GM12878 (cell line): ENCODE measurements at regions not wholly inside any gene's neighbourhood (a gene's known extent, or its start where the extent isn't known, plus 50 kb on each side); places are given as distances from the start of the nearest gene placed in this dataset.
A peak's percentile ranks its signal among the peaks of the same experiment; 100 is the strongest.

Source experiments
- ATAC-seq: fragments of 200-7000 bp; cut with Tn5 transposase; 3 replicates; pipeline ENCODE4 v1.9.1; 2020; ENCODE audit warnings: mild to moderate bottlenecking, moderate library complexity
- BruUV-seq: library from RNA; stranded (reverse); fragments of 400-500 nt; replicated peaks from 2 replicates; lab custom pipeline; 2021; lab: Mats Ljungman, UMichigan
- CTCF ChIA-PET: fragments of 300-600 bp; sonication (Branson Sonifier 250); formaldehyde crosslinking; extraction: SDS; loops from one replicate; lab custom pipeline; 2021; ENCODE audit warnings: inconsistent platforms; lab: Yijun Ruan, JAX
- POLR2A ChIA-PET: fragments of 350-600 bp; formaldehyde crosslinking; extraction: SDS; loops from one replicate; lab custom pipeline; 2021; ENCODE audit warnings: inconsistent platforms; lab: Charles Lee
- RAD21 ChIA-PET: fragments of 300-600 bp; sonication (Branson Sonifier 250); formaldehyde crosslinking; loops from one replicate; lab custom pipeline; 2023; ENCODE audit warnings: antibody characterized with exemption; ENCODE audit not compliant: unreplicated experiment; lab: Charles Lee
- SMC1A ChIA-PET: fragments of 300-600 bp; sonication (Branson Sonifier 250); formaldehyde crosslinking; loops from one replicate; lab custom pipeline; 2023; ENCODE audit not compliant: unreplicated experiment, uncharacterized antibody; lab: Charles Lee
- DNase-seq: peaks from one replicate; pipeline ENCODE4 v3.0.0-alpha.2; 2011; ENCODE audit warnings: low read depth, low spot score
- FAIRE-seq: peaks from 3 replicates; lab custom pipeline; 2011; peaks lifted over from hg19 to GRCh38; lab: Jason Lieb, UNC
- H2AFZ ChIP-seq: 2 replicates; pipeline ENCODE4 v1.6.0; 2011; ENCODE audit warnings: low read depth, low read length, control low read depth; ENCODE audit not compliant: control insufficient read depth
- H3K27ac ChIP-seq: 2 replicates; pipeline ENCODE4 v1.5.1; 2011; ENCODE audit warnings: control low read depth; ENCODE audit not compliant: control insufficient read depth, insufficient read depth
- H3K27me3 ChIP-seq, 2 experiments: replicated peaks in 1 of 2; 2 replicates each; pipeline versions ENCODE4 v1.6.0 to v1.6.1; 2011; ENCODE audit warnings: low read length in 1 of 2; ENCODE audit not compliant: control insufficient read depth in 2 of 2, insufficient read depth in 2 of 2
- H3K36me3 ChIP-seq, 2 experiments: 2 replicates each; pipeline ENCODE4 v1.5.1; 2011; ENCODE audit warnings: low read length in 1 of 2; ENCODE audit not compliant: control insufficient read depth in 2 of 2, insufficient read depth in 2 of 2
- H3K4me1 ChIP-seq: 2 replicates; pipeline ENCODE4 v1.6.1; 2011; ENCODE audit warnings: mild to moderate bottlenecking, low read length, moderate library complexity, mixed read lengths; ENCODE audit not compliant: control insufficient read depth, insufficient read depth
- H3K4me2 ChIP-seq: 2 replicates; pipeline ENCODE4 v1.6.0; 2011; ENCODE audit warnings: control low read depth; ENCODE audit not compliant: control insufficient read depth, insufficient read depth
- H3K4me3 ChIP-seq: fragments of 200-600 bp; sonication (generic); 2 replicates; pipeline ENCODE4 v1.5.1; 2016
- H3K79me2 ChIP-seq: 2 replicates; pipeline ENCODE4 v1.6.0; 2011; ENCODE audit warnings: low read length; ENCODE audit not compliant: control insufficient read depth, insufficient read depth
- H3K9ac ChIP-seq: 2 replicates; pipeline ENCODE4 v1.8.0; 2011; ENCODE audit warnings: low read length, control low read depth, mixed read lengths; ENCODE audit not compliant: control insufficient read depth, insufficient read depth
- H3K9me3 ChIP-seq: replicated peaks from 3 replicates; pipeline ENCODE4 v1.5.1; 2011; ENCODE audit warnings: mild to moderate bottlenecking, low read length; ENCODE audit not compliant: control insufficient read depth, insufficient read depth
- H4K20me1 ChIP-seq: 2 replicates; pipeline ENCODE4 v1.6.0; 2011; ENCODE audit not compliant: control insufficient read depth, insufficient read depth
- ASH2L ChIP-seq: fragments of 300-600, 200-600 bp; sonication (generic); IDR thresholded peaks from 2 replicates; pipeline ENCODE4 v1.6.1; 2017; ENCODE audit warnings: low read depth, mild to moderate bottlenecking, borderline replicate concordance
- BCL3 ChIP-seq: IDR thresholded peaks from 2 replicates; pipeline ENCODE4 v1.6.1; 2011; ENCODE audit warnings: borderline replicate concordance, low read depth, mild to moderate bottlenecking, moderate library complexity, low read length; ENCODE audit not compliant: insufficient read depth, poor library complexity, severe bottlenecking
- BRCA1 ChIP-seq: IDR thresholded peaks from 2 replicates; pipeline ENCODE4 v1.6.1; 2011; ENCODE audit warnings: low read depth, low read length, improper control_type of control experiment
- CBFB ChIP-seq: IDR thresholded peaks from 2 replicates; pipeline ENCODE4 v1.6.1; 2016; ENCODE audit warnings: antibody characterized with exemption, low read depth
- CTCF ChIP-seq, 3 experiments: IDR thresholded peaks in 2 of 3; conservative IDR thresholded peaks in 1 of 3; 2 replicates each; pipeline ENCODE4 v1.5.1; 2011; ENCODE audit warnings: low read depth in 3 of 3, low read length in 3 of 3, mild to moderate bottlenecking in 3 of 3, control low read depth in 2 of 3, moderate library complexity in 2 of 3, inconsistent platforms in 1 of 3, mixed read lengths in 1 of 3; ENCODE audit not compliant: control insufficient read depth in 2 of 3, insufficient read depth in 1 of 3; ENCODE audit errors: extremely low read depth in 1 of 3
- DPF2 ChIP-seq: fragments of 450-650 bp; IDR thresholded peaks from 2 replicates; pipeline ENCODE4 v1.6.1; 2017; ENCODE audit warnings: mild to moderate bottlenecking
- IRF3 ChIP-seq: fragments of 450-650 bp; IDR thresholded peaks from 2 replicates; pipeline ENCODE4 v1.6.1; 2014; ENCODE audit warnings: mild to moderate bottlenecking
- RUNX3 ChIP-seq: IDR thresholded peaks from 2 replicates; pipeline ENCODE4 v1.6.1; 2012; ENCODE audit warnings: low read length, inconsistent platforms
- SKIL ChIP-seq: fragments of 450-650 bp; IDR thresholded peaks from 2 replicates; pipeline ENCODE4 v1.6.1; 2017; ENCODE audit warnings: mild to moderate bottlenecking, low read depth, inconsistent platforms; ENCODE audit not compliant: poor library complexity, severe bottlenecking
- STAT1 ChIP-seq: fragments of 450-650 bp; conservative IDR thresholded peaks from 2 replicates; pipeline ENCODE4 v1.6.1; 2014; ENCODE audit warnings: antibody characterized with exemption, mild to moderate bottlenecking
- STAT3 ChIP-seq: IDR thresholded peaks from 2 replicates; pipeline ENCODE4 v1.6.1; 2011; ENCODE audit warnings: low read depth, low read length, improper control_type of control experiment
- TARDBP ChIP-seq: IDR thresholded peaks from 2 replicates; pipeline ENCODE4 v1.6.1; 2016; ENCODE audit warnings: borderline replicate concordance
- TCF3 ChIP-seq: IDR thresholded peaks from 2 replicates; pipeline ENCODE4 v1.6.1; 2012; ENCODE audit warnings: low read depth, mild to moderate bottlenecking, low read length, borderline replicate concordance; ENCODE audit not compliant: insufficient read depth
- USF1 ChIP-seq: IDR thresholded peaks from 2 replicates; pipeline ENCODE4 v1.6.1; 2011; ENCODE audit warnings: borderline replicate concordance, low read depth, mild to moderate bottlenecking, moderate library complexity, mixed read lengths, low read length; ENCODE audit not compliant: insufficient read depth; ENCODE audit errors: extremely low read length
- WRNIP1 ChIP-seq: IDR thresholded peaks from 2 replicates; pipeline ENCODE4 v1.6.1; 2011; ENCODE audit warnings: low read depth, low read length, improper control_type of control experiment, borderline replicate concordance
- WGBS: methylation state at CpG from one replicate; pipeline ENCODE4 v1.1.6; 2016; ENCODE audit warnings: low lambda C conversion rate; ENCODE audit not compliant: insufficient replicate concordance, insufficient coverage; ENCODE audit errors: missing lambda C conversion rate; 5-methylcytosine and 5-hydroxymethylcytosine counted together
- in situ Hi-C: fragments of 300-500 bp; cut with MboI; formaldehyde crosslinking; loops from 9 replicates; pipeline ENCODE4 v1.14.3; 2018; ENCODE audit warnings: mixed read lengths
- intact Hi-C: fragments of 100-400 bp; cut with micrococcal nuclease; formaldehyde crosslinking; loops from one replicate; pipeline ENCODE4 v1.14.2; 2022; ENCODE audit not compliant: unreplicated experiment

- no peak for TF ChIP-seq TARDBP
- TF ChIP-seq WRNIP1 = no peak
- no peak for TF ChIP-seq BRCA1
- peak; percentile 69 for TF ChIP-seq CBFB
- peak; percentile 94 for TF ChIP-seq RUNX3
- no peak for TF ChIP-seq ASH2L
- no peak for TF ChIP-seq TCF3
Measured at GRCh38 chr9:16030528-16031185, 477.8 kb downstream of the CCDC171 start (continued).

- no peak overlapping the region for H3K4me2 ChIP-seq
- 4% methylated on average over 2 of the region's 2 CpGs for WGBS
- FAIRE-seq (no peak), ATAC-seq (no peak), DNase-seq (no peak)
- no peaks in the 10 kb centered on the region for H3K4me1 ChIP-seq
- H3K27me3 ChIP-seq = no peaks in the 10 kb centered on the region; a peak in 1 of 4 replicates
- no peak overlapping the region for H3K4me3 ChIP-seq
- BruUV-seq = no TSS peak
- intact Hi-C loops = loop anchor here (10.0 kb wide), 1 partner anchor 63 kb away; no protein-coding TSS in a partner anchor
- SMC1A ChIA-PET = interaction anchor here (0.8 kb wide), 1 partner anchor 119 kb away, joined by 3 read pairs; no protein-coding TSS in a partner anchor
- H3K27ac ChIP-seq = no peak overlapping the region
- H3K9ac ChIP-seq = no peak overlapping the region
- POLR2A ChIA-PET = no interaction called here
- H4K20me1 ChIP-seq = no peaks in the 10 kb centered on the region
- no peaks in the 10 kb centered on the region for H3K36me3 ChIP-seq
- in situ Hi-C loops = no loop called here
- no peak overlapping the region for H2AFZ ChIP-seq
- H3K79me2 ChIP-seq = no peaks in the 10 kb centered on the region
- RAD21 ChIA-PET = no interaction called here
- no peaks in the 10 kb centered on the region for H3K9me3 ChIP-seq
- CTCF ChIA-PET = no interaction called here
- no peak for TF ChIP-seq USF1
- no peak for TF ChIP-seq SKIL
- no peak for TF ChIP-seq STAT3
- TF ChIP-seq BCL3 = no peak
- no peak for TF ChIP-seq CTCF (IDR thresholded peaks at IDR 0.05 in 2 of 3, conservative IDR thresholded peaks at IDR 0.05 in 1 of 3; ENCODE audit: control insufficient read depth in 2 of 3, extremely low read depth in 1 of 3, insufficient read depth in 1 of 3, low read depth in 3 of 3, low read length in 3 of 3)
- no peak for TF ChIP-seq STAT1
- TF ChIP-seq DPF2 = no peak
- TF ChIP-seq IRF3 = no peak
Measured at GRCh38 chr9:16031486-16031885, 478.6 kb downstream of the CCDC171 start.
